ENCODE measurements at regions not wholly inside any gene's neighbourhood (a gene's known extent, or its start where the extent isn't known, plus 50 kb on each side); places are given as distances from the start of the nearest gene placed in this dataset.

DNA sequence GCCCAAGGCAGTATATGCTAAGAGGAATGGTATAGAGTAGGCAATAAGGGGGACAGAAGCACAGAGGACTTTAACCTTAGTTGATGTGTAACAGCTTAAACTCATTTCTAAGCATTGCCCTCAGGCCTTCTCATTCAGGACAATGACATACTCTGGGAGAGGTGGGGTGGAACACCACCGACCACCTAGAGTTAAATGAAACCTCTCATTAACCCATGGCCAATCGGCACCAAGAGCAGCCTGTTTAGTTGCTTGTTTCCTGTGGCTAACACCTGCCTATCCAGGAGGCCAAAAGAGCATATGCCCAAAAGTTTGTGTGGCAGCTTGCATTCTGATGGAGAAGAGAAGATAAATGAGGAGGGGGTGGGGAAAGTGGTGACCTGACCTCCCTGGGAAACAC lies 50.0 kb downstream of the PABIR2 start:
- ATAC-seq (no peak), DNase-seq (no peak)
- no peaks in the 10 kb centered on the region for H3K9me3 ChIP-seq
- no peaks in the 10 kb centered on the region for H3K36me3 ChIP-seq
- TF ChIP-seq, protein P1, sequence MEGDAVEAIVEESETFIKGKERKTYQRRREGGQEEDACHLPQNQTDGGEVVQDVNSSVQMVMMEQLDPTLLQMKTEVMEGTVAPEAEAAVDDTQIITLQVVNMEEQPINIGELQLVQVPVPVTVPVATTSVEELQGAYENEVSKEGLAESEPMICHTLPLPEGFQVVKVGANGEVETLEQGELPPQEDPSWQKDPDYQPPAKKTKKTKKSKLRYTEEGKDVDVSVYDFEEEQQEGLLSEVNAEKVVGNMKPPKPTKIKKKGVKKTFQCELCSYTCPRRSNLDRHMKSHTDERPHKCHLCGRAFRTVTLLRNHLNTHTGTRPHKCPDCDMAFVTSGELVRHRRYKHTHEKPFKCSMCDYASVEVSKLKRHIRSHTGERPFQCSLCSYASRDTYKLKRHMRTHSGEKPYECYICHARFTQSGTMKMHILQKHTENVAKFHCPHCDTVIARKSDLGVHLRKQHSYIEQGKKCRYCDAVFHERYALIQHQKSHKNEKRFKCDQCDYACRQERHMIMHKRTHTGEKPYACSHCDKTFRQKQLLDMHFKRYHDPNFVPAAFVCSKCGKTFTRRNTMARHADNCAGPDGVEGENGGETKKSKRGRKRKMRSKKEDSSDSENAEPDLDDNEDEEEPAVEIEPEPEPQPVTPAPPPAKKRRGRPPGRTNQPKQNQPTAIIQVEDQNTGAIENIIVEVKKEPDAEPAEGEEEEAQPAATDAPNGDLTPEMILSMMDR (IDR thresholded peaks at IDR 0.05) = no peak
- H3K27ac ChIP-seq = no peak overlapping the region
- intact Hi-C loops (cut with DNase I) = no loop called here
- H3K4me1 ChIP-seq = no peaks in the 10 kb centered on the region
- no peak overlapping the region for H3K4me3 ChIP-seq
- no peaks in the 10 kb centered on the region for H3K27me3 ChIP-seq

DNA sequence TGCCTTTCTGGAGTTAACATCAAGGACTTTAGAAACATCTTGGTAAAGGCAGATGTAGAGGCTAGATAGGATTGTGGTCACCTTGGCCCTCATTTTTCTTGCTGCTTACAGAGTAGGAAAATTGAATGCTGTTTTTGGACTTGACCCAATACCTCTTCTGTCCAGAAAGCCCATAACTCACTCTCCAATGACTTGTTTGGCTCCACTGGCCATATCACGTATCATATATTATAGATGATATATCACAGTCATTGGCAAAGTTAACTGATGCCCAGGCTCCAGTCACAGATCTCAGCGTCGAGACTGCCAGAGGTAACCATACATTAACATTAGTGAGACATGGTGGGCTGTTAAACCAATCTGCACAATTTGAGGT lies 50.6 kb downstream of the PABIR2 start:
- no peaks in the 10 kb centered on the region for H3K36me3 ChIP-seq
- ATAC-seq = no peak
- intact Hi-C loops (cut with DNase I) = no loop called here
- TF ChIP-seq, protein P1 (IDR thresholded peaks at IDR 0.05) = no peak
- no peak overlapping the region for H3K27ac ChIP-seq
- no peaks in the 10 kb centered on the region for H3K27me3 ChIP-seq
- no peaks in the 10 kb centered on the region for H3K4me1 ChIP-seq
- H3K9me3 ChIP-seq = no peaks in the 10 kb centered on the region
- no peak overlapping the region for H3K4me3 ChIP-seq
- no peak for DNase-seq

DNA sequence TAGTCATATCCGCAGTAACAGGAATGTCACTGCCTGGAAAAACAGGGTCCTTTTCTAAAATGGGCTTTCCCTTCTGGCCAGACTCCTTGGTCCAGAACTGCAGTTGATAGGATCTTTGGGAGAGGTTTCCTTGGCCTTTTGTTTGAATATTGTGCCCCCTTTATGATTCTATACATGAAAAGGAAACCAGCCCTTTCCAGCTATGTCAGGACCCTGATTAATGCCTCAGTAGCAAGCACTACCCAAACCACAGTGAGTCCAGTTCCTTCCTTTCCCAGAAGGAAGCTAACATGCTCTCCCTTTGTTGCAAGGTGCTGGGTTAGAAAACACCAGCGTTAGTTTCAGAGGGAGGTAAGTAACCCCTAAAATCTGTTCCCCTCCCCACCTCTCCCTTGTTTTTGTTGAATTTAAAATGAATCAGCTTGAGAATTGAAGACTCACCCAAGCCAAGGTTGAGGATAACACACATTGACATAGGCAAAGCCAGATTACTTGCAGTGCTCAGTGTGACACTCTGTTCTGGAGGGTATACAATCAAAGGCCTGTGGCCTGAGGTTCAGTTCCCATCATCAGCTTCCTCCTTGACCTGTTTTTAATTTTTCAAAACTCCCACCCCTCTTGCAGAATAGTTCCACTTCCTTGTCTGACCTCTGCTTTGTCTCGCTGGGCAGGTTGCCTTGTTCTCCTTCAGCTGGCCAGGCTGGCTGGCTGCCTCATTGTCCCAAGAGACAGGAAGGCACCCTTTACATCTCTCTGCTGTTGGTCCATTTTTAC lies 51.2 kb downstream of the PABIR2 start:
- ATAC-seq (no peak), DNase-seq (no peak)
- Histone ChIP-seq H3K9me3 (no peaks in the 10 kb centered on the region), H3K4me3 (no peak overlapping the region), H3K27ac (no peak overlapping the region), H3K36me3 (no peaks in the 10 kb centered on the region), H3K27me3 (no peaks in the 10 kb centered on the region), H3K4me1 (no peaks in the 10 kb centered on the region)
- intact Hi-C loops (cut with DNase I) = no loop called here
- TF ChIP-seq, protein P1 (IDR thresholded peaks at IDR 0.05) = no peak

GRCh38 chrX:134743091-134743490 lies 53.9 kb downstream of the PABIR2 start:
- H3K9me3 ChIP-seq = no peaks in the 10 kb centered on the region

GRCh38 chrX:134742573-134742972 lies 54.4 kb downstream of the PABIR2 start:
- H3K9me3 ChIP-seq = no peaks in the 10 kb centered on the region
- H3K27ac ChIP-seq = no peak overlapping the region
- no peak overlapping the region for H3K4me3 ChIP-seq
- no peaks in the 10 kb centered on the region for H3K4me1 ChIP-seq
- DNase-seq = no peak
- no peaks in the 10 kb centered on the region for H3K36me3 ChIP-seq
- H3K27me3 ChIP-seq = no peaks in the 10 kb centered on the region
- no peak for ATAC-seq
- intact Hi-C loops (cut with DNase I) = no loop called here
- TF ChIP-seq, protein P1 (IDR thresholded peaks at IDR 0.05) = no peak

More at GRCh38 chrX:134743091-134743490, 53.9 kb downstream of the PABIR2 start:
- intact Hi-C loops (cut with DNase I) = no loop called here
- no peak overlapping the region for H3K27ac ChIP-seq
- TF ChIP-seq, protein P1 (IDR thresholded peaks at IDR 0.05) = no peak
- no peak overlapping the region for H3K4me3 ChIP-seq
- H3K4me1 ChIP-seq = no peaks in the 10 kb centered on the region
- H3K36me3 ChIP-seq = no peaks in the 10 kb centered on the region
- DNase-seq (no peak), ATAC-seq (no peak)
- H3K27me3 ChIP-seq = no peaks in the 10 kb centered on the region
